Glutamatergic neuron (in vitro differentiated cells): ENCODE measurements at regions not wholly inside any gene's neighbourhood (a gene's known extent, or its start where the extent isn't known, plus 50 kb on each side); places are given as distances from the start of the nearest gene placed in this dataset.

Experiments used
- DNase-seq: peaks from one replicate; pipeline ENCODE4 v3.0.0; 2022
- H3K27ac Mint-ChIP-seq: one replicate; pipeline ENCODE4 v1.8.0; 2020; ENCODE audit warnings: mild to moderate bottlenecking, mixed read lengths, inconsistent platforms; ENCODE audit not compliant: unreplicated experiment
- H3K27me3 Mint-ChIP-seq: one replicate; pipeline ENCODE4 v1.8.0; 2020; ENCODE audit warnings: mild to moderate bottlenecking, moderate library complexity, mixed read lengths, inconsistent platforms; ENCODE audit not compliant: unreplicated experiment
- H3K36me3 Mint-ChIP-seq: one replicate; pipeline ENCODE4 v1.8.0; 2020; ENCODE audit warnings: mild to moderate bottlenecking, mixed read lengths, inconsistent platforms; ENCODE audit not compliant: unreplicated experiment
- H3K4me1 Mint-ChIP-seq: one replicate; pipeline ENCODE4 v1.8.0; 2020; ENCODE audit warnings: mild to moderate bottlenecking, low read depth, mixed read lengths, inconsistent platforms; ENCODE audit not compliant: unreplicated experiment
- H3K4me3 Mint-ChIP-seq: one replicate; pipeline ENCODE4 v1.8.0; 2020; ENCODE audit warnings: mild to moderate bottlenecking, mixed read lengths, inconsistent platforms; ENCODE audit not compliant: unreplicated experiment
- H3K9me3 Mint-ChIP-seq: one replicate; pipeline ENCODE4 v1.8.0; 2020; ENCODE audit warnings: mild to moderate bottlenecking, moderate library complexity, mixed read lengths, inconsistent platforms; ENCODE audit not compliant: unreplicated experiment
- TF ChIP-seq, protein P1 (sequence below): fragments of 200-600 bp; sonication (generic); IDR thresholded peaks from one replicate; pipeline ENCODE4 v1.5.0; 2021; ENCODE audit not compliant: partially characterized antibody, unreplicated experiment

DNA sequence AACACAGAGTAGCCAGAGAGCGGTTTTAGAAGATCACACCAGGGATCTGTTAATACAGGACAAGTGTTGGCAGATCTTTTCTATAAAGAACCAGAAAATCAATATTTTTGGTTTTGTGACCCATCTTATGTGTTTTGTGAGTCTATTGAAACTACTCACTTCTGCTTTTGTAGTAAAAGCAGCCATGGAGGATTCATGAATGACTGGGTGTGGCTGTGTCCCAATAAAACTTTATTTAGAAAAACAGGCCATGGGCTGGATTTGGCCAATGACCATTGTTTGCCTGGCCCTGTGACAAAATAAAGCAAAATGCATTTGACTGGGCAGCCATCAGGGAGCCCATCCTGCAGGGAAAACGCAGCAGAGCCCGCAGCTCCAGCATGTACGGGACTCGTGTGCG lies 99.9 kb upstream of the ADRA2C start:
- Mint-ChIP-seq H3K27me3 (peaks cover 6% of the 10 kb centered on the region), H3K27ac (no peak overlapping the region), H3K4me1 (peaks cover 5% of the 10 kb centered on the region), H3K4me3 (no peak overlapping the region), H3K9me3 (peaks cover 2% of the 10 kb centered on the region), H3K36me3 (peaks cover 10% of the 10 kb centered on the region)
- TF ChIP-seq, protein P1, sequence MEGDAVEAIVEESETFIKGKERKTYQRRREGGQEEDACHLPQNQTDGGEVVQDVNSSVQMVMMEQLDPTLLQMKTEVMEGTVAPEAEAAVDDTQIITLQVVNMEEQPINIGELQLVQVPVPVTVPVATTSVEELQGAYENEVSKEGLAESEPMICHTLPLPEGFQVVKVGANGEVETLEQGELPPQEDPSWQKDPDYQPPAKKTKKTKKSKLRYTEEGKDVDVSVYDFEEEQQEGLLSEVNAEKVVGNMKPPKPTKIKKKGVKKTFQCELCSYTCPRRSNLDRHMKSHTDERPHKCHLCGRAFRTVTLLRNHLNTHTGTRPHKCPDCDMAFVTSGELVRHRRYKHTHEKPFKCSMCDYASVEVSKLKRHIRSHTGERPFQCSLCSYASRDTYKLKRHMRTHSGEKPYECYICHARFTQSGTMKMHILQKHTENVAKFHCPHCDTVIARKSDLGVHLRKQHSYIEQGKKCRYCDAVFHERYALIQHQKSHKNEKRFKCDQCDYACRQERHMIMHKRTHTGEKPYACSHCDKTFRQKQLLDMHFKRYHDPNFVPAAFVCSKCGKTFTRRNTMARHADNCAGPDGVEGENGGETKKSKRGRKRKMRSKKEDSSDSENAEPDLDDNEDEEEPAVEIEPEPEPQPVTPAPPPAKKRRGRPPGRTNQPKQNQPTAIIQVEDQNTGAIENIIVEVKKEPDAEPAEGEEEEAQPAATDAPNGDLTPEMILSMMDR, result no peak
- DNase-seq, result no peak

DNA sequence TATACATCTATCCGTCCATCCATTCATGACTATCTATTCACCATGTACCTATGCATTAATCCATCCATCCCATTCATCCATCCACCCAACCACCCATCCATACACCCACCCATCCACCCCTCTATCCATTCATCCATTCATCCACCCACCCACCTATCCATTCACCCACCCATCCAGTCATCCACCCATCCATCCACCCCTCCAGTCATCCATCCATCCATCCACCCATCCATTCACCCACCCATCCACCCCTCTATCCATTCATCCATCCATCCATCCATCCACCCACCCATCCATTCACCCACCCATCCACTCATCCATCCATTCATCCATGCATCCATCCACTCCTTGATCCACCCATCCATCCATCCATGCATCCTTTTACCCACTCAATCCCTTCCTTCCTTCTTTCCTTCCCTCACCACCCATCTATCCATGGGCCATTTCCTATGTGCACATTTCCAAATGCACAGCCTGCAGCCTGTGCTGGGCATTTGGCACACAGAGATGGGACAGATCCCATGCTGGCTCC lies 100.8 kb upstream of the ADRA2C start:
- Mint-ChIP-seq H3K9me3 (peaks cover 5% of the 10 kb centered on the region), H3K36me3 (peaks cover 10% of the 10 kb centered on the region), H3K4me3 (no peak overlapping the region), H3K4me1 (peaks cover 13% of the 10 kb centered on the region), H3K27me3 (peaks cover 8% of the 10 kb centered on the region), H3K27ac (no peak overlapping the region)
- no peak for DNase-seq
- TF ChIP-seq, protein P1, result no peak

DNA sequence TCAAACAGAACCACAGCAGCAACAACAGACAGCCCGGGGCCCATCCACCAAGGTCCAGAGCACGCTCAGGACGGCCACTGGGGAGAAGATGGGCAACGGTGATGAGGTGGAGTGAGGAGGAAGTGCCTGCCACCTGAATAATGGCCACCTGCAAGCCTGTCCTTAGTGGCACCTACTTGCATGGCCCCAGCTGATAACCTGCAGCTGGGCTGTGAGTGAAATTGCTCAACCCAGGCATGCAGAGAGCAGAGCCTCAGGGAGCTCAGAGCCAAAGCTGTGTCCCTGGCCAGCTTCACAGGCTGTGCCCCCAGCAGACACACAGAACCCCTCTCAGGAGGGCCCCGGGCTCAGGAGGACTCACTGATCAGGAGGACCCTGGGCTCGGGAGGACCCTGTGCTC lies 102.4 kb upstream of the ADRA2C start:
- Mint-ChIP-seq H3K4me3 (no peak overlapping the region), H3K9me3 (peaks cover 5% of the 10 kb centered on the region), H3K36me3 (peaks cover 10% of the 10 kb centered on the region), H3K27ac (no peak overlapping the region), H3K4me1 (peaks cover 18% of the 10 kb centered on the region), H3K27me3 (peaks cover 10% of the 10 kb centered on the region)
- TF ChIP-seq, protein P1, result no peak
- no peak for DNase-seq

DNA sequence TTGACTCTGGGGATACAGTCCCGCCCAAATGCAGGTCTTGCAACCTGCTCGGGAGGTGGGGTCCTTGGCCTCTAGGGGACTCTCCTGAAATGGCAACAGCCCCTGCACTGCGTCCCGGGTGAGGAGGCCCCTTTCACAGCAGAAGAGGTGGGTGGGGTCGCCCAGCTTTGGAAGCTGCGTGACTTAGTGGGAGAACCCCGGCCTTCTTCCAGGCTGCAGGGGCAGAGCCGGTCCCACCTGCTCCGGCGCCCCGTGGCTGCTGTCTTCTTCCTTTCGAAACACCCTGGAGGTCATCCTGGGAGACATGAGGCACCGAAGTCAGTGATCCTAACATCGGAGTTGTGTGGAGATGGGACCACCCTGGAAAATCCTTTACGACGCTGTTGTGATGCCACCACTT lies 103.7 kb upstream of the ADRA2C start:
- H3K27me3 Mint-ChIP-seq, result peaks cover 7% of the 10 kb centered on the region
- no peak for DNase-seq
- peaks cover 19% of the 10 kb centered on the region for H3K4me1 Mint-ChIP-seq
- H3K4me3 Mint-ChIP-seq, result no peak overlapping the region
- peaks cover 5% of the 10 kb centered on the region for H3K9me3 Mint-ChIP-seq
- TF ChIP-seq, protein P1, result no peak
- peaks cover 5% of the 10 kb centered on the region for H3K36me3 Mint-ChIP-seq
- H3K27ac Mint-ChIP-seq, result no peak overlapping the region

DNA sequence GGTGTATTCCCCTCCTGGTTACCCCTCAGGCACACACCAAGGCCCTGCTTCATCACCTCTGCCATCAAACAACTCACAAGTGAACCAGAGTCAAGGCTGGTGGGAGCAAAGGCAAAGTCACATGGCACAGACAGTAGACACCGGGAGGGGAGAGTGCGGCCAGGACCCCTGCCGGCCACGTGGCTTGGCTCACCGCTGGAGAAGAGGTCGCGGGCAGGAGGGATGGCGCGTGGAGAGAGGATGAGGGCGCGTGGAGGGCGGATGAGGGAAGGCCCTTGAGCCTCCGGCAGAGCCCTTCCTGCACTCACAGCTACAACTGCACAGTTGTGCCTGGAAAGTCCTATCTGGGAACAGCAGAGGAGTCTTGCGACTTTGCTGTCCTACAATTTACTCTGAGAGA lies 104.2 kb upstream of the ADRA2C start:
- no peak overlapping the region for H3K4me3 Mint-ChIP-seq

More for the DNA sequence above, 104.2 kb upstream of the ADRA2C start:
- H3K4me1 Mint-ChIP-seq, result peaks cover 21% of the 10 kb centered on the region
- peaks cover 5% of the 10 kb centered on the region for H3K9me3 Mint-ChIP-seq
- H3K27ac Mint-ChIP-seq, result no peak overlapping the region
- DNase-seq, result no peak
- H3K27me3 Mint-ChIP-seq, result peaks cover 7% of the 10 kb centered on the region
- TF ChIP-seq, protein P1, result no peak
- no peaks in the 10 kb centered on the region for H3K36me3 Mint-ChIP-seq
